Ascending aorta (tissue), 2 donors: ENCODE measurements at regions not wholly inside any gene's neighbourhood (a gene's known extent, or its start where the extent isn't known, plus 50 kb on each side); places are given as distances from the start of the nearest gene placed in this dataset.

Experiments
- DNase-seq, 2 donors: peaks; one replicate each; pipeline ENCODE4 v3.0.0-alpha.2; 2019; ENCODE audit warnings: low spot score in 2 of 2
- H3K27ac ChIP-seq, 2 donors: fragments of 200-600 bp; sonication (generic); one replicate each; pipeline ENCODE4 v1.5.1; 2016 to 2017; ENCODE audit warnings: mild to moderate bottlenecking in 1 of 2
- H3K27me3 ChIP-seq: fragments of 200-600 bp; sonication (generic); one replicate; pipeline ENCODE4 v1.5.1; 2017
- H3K36me3 ChIP-seq, 2 donors: fragments of 200-600 bp; sonication (generic); one replicate each; pipeline ENCODE4 v1.5.1; 2016
- H3K4me1 ChIP-seq, 2 donors: fragments of 200-600 bp; sonication (generic); one replicate each; pipeline ENCODE4 v1.5.1; 2016 to 2017; ENCODE audit warnings: mild to moderate bottlenecking in 1 of 2
- H3K4me3 ChIP-seq, 2 donors: fragments of 200-600 bp; sonication (generic); one replicate each; pipeline ENCODE4 v1.5.1; 2016 to 2017; ENCODE audit warnings: mild to moderate bottlenecking in 1 of 2
- H3K9me3 ChIP-seq, 2 donors: fragments of 200-600 bp; sonication (generic); one replicate each; pipeline ENCODE4 v1.5.1; 2016
- CTCF ChIP-seq, 3 experiments: fragments of 200-600 bp in 2 of 3; fragments of 450-650 bp in 1 of 3; sonication (generic) in 2 of 3; IDR thresholded peaks; one replicate each; pipeline ENCODE4 v1.5.1; 2016 to 2019; ENCODE audit warnings: antibody characterized with exemption in 3 of 3, mild to moderate bottlenecking in 1 of 3, moderate library complexity in 1 of 3
- intact Hi-C: fragments of 100-400 bp; cut with DNase I; formaldehyde crosslinking; loops from one replicate; pipeline ENCODE4 v1.15.1; 2023

DNA sequence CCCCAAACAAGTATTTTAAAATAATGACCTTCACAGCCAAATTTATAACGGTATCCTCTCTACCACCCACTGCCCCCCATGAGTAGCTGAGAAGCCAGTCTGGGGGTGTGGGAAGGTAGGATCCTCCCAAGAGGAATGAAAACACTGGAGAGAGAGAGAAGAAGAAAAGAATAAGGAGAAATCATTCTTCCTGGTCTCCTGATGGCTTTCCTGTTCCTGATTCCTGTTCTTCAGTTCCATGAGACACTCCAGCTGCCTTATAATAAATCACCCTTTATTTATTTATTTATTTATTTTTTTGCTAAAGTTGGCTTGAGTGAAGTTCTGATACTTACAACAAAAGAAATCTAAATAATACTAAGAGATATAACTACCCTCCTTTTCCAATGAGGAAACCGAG, 56.4 kb upstream of the FAM20A start:
- H3K36me3 ChIP-seq, result no peaks in the 10 kb centered on the region
- no peak for TF ChIP-seq CTCF (IDR thresholded peaks at IDR 0.05)
- no peak for DNase-seq
- intact Hi-C loops, result no loop called here
- no peak overlapping the region for H3K4me3 ChIP-seq
- H3K27ac ChIP-seq, result no peak overlapping the region
- no peaks in the 10 kb centered on the region for H3K4me1 ChIP-seq
- no peaks in the 10 kb centered on the region for H3K9me3 ChIP-seq
- no peaks in the 10 kb centered on the region for H3K27me3 ChIP-seq

DNA sequence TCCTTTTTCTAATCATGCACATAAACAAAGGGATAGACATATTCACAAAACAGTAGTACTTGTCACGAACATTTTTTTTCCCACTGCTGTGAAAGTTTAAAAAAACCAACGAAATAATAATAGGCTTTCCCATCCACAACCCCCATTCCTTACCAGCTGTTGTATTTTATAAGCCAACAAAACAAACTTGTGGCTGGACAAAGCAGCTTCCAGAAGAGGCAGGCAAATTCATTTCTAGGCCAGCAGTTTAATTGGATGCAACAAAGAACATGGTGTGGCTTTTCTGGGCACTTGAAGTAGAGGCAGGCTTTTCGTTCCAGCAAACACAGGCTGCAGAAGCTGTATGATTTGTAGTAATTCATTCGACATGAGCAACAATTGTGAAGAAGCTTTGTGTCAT, 56.0 kb upstream of the FAM20A start:
- no peak overlapping the region for H3K27ac ChIP-seq
- intact Hi-C loops, result no loop called here

DNA sequence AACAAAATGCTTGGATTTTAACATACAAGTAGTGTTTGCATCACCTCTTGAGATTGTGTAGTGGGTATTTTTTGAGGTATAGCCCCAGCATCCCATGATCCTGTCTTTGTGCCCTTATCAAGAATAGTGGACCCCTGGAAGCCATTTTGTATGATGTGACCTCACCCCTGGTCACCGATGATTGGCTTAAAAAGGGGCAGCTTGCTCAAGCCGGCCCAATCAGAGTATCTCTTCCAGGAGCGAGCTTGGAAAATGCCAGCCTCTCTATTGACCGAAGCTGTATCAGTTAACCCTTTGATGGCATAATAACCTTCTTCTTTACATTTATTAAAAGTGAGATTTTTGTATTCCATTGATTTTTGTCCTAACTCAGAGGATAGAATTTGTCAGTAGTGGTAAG, 55.5 kb upstream of the FAM20A start:
- Histone ChIP-seq H3K9me3 (no peaks in the 10 kb centered on the region), H3K4me3 (no peak overlapping the region), H3K4me1 (no peaks in the 10 kb centered on the region), H3K27me3 (no peaks in the 10 kb centered on the region), H3K36me3 (no peaks in the 10 kb centered on the region), H3K27ac (no peak overlapping the region)
- no peak for TF ChIP-seq CTCF (IDR thresholded peaks at IDR 0.05)
- intact Hi-C loops, result no loop called here
- DNase-seq, result no peak

More for the DNA sequence above, 56.0 kb upstream of the FAM20A start:
- no peak overlapping the region for H3K4me3 ChIP-seq
- no peak for TF ChIP-seq CTCF (IDR thresholded peaks at IDR 0.05)
- H3K9me3 ChIP-seq, result no peaks in the 10 kb centered on the region
- no peaks in the 10 kb centered on the region for H3K36me3 ChIP-seq
- H3K4me1 ChIP-seq, result no peaks in the 10 kb centered on the region
- H3K27me3 ChIP-seq, result no peaks in the 10 kb centered on the region
- no peak for DNase-seq
